ENCODE measurements at regions not wholly inside any gene's neighbourhood (a gene's known extent, or its start where the extent isn't known, plus 50 kb on each side); places are given as distances from the start of the nearest gene placed in this dataset.

- Histone ChIP-seq H3K4me2 (ENCODE audit: low read length) (no peak overlapping the region), H3K4me1 (ENCODE audit: low read length) (no peaks in the 10 kb centered on the region), H3K79me2 (ENCODE audit: low read length) (no peaks in the 10 kb centered on the region), H3K9me3 (ENCODE audit: insufficient read depth, low read length) (no peaks in the 10 kb centered on the region), H3K4me3 (ENCODE audit: low read length) (no peak overlapping the region), H2AFZ (ENCODE audit: low read depth, low read length) (no peak overlapping the region), H3K27me3 (ENCODE audit: low read depth, low read length) (no peaks in the 10 kb centered on the region), H4K20me1 (ENCODE audit: insufficient read depth, low read length) (no peaks in the 10 kb centered on the region), H3K27ac (ENCODE audit: low read length) (no peak overlapping the region), H3K9ac (ENCODE audit: low read length) (no peak overlapping the region), H3K36me3 (replicated peaks; ENCODE audit: low read depth, low read length) (no peaks in the 10 kb centered on the region)
- TF ChIP-seq CTCF (IDR thresholded peaks at IDR 0.05; ENCODE audit: low read depth, low read length) = no peak
- no peak for TF ChIP-seq EZH2phosphoT487 (IDR thresholded peaks at IDR 0.05; ENCODE audit: low read depth)
Observed at GRCh38 chr19:34844277-34844676, 71.3 kb upstream of the ZNF599 start.

GRCh38 chr19:34841780-34842179 lies 68.8 kb upstream of the ZNF599 start:
- no peak for TF ChIP-seq CTCF (IDR thresholded peaks at IDR 0.05; ENCODE audit: low read depth, low read length)
- no peak for TF ChIP-seq EZH2phosphoT487 (IDR thresholded peaks at IDR 0.05; ENCODE audit: low read depth)

GRCh38 chr19:34838753-34839431 lies 65.9 kb upstream of the ZNF599 start:
- H3K36me3 ChIP-seq (replicated peaks; ENCODE audit: low read depth, low read length) = no peaks in the 10 kb centered on the region
- TF ChIP-seq EZH2phosphoT487 (IDR thresholded peaks at IDR 0.05; ENCODE audit: low read depth) (no peak), CTCF (IDR thresholded peaks at IDR 0.05; ENCODE audit: low read depth, low read length) (no peak)
- no peak overlapping the region for H3K4me2 ChIP-seq (ENCODE audit: low read length)
- no peaks in the 10 kb centered on the region for H3K9me3 ChIP-seq (ENCODE audit: insufficient read depth, low read length)
- H3K4me1 ChIP-seq (ENCODE audit: low read length) = no peaks in the 10 kb centered on the region
- no peaks in the 10 kb centered on the region for H3K79me2 ChIP-seq (ENCODE audit: low read length)
- H4K20me1 ChIP-seq (ENCODE audit: insufficient read depth, low read length) = no peaks in the 10 kb centered on the region
- no peak overlapping the region for H3K4me3 ChIP-seq (ENCODE audit: low read length)
- peaks cover 6% of the 10 kb centered on the region; the same call in 1 of the 2 replicates for H3K27me3 ChIP-seq (ENCODE audit: low read depth, low read length)
- no peak overlapping the region for H3K27ac ChIP-seq (ENCODE audit: low read length)
- no peak overlapping the region for H3K9ac ChIP-seq (ENCODE audit: low read length)
- no peak overlapping the region for H2AFZ ChIP-seq (ENCODE audit: low read depth, low read length)

More at GRCh38 chr19:34841780-34842179, 68.8 kb upstream of the ZNF599 start:
- H3K4me3 ChIP-seq (ENCODE audit: low read length) = no peak overlapping the region
- H3K9me3 ChIP-seq (ENCODE audit: insufficient read depth, low read length) = no peaks in the 10 kb centered on the region
- H3K27me3 ChIP-seq (ENCODE audit: low read depth, low read length) = no peaks in the 10 kb centered on the region
- H3K4me1 ChIP-seq (ENCODE audit: low read length) = no peaks in the 10 kb centered on the region
- no peak overlapping the region for H3K4me2 ChIP-seq (ENCODE audit: low read length)
- H3K79me2 ChIP-seq (ENCODE audit: low read length) = no peaks in the 10 kb centered on the region
- H3K9ac ChIP-seq (ENCODE audit: low read length) = no peak overlapping the region
- no peaks in the 10 kb centered on the region for H3K36me3 ChIP-seq (replicated peaks; ENCODE audit: low read depth, low read length)
- H2AFZ ChIP-seq (ENCODE audit: low read depth, low read length) = no peak overlapping the region
- H4K20me1 ChIP-seq (ENCODE audit: insufficient read depth, low read length) = no peaks in the 10 kb centered on the region
- no peak overlapping the region for H3K27ac ChIP-seq (ENCODE audit: low read length)

- Histone ChIP-seq H3K36me3 (replicated peaks; ENCODE audit: low read depth, low read length) (no peaks in the 10 kb centered on the region), H3K9me3 (ENCODE audit: insufficient read depth, low read length) (no peaks in the 10 kb centered on the region), H3K4me2 (ENCODE audit: low read length) (no peak overlapping the region), H3K79me2 (ENCODE audit: low read length) (no peaks in the 10 kb centered on the region), H3K27me3 (ENCODE audit: low read depth, low read length) (peaks cover 6% of the 10 kb centered on the region; the same call in 1 of the 2 replicates), H3K27ac (ENCODE audit: low read length) (no peak overlapping the region), H3K9ac (ENCODE audit: low read length) (no peak overlapping the region), H3K4me3 (ENCODE audit: low read length) (no peak overlapping the region), H2AFZ (ENCODE audit: low read depth, low read length) (no peak overlapping the region), H4K20me1 (ENCODE audit: insufficient read depth, low read length) (no peaks in the 10 kb centered on the region), H3K4me1 (ENCODE audit: low read length) (no peaks in the 10 kb centered on the region)
- no peak for TF ChIP-seq CTCF (IDR thresholded peaks at IDR 0.05; ENCODE audit: low read depth, low read length)
- TF ChIP-seq EZH2phosphoT487 (IDR thresholded peaks at IDR 0.05; ENCODE audit: low read depth) = no peak
Observed at GRCh38 chr19:34838248-34838647, 65.2 kb upstream of the ZNF599 start.
